ENCODE measurements at regions not wholly inside any gene's neighbourhood (a gene's known extent, or its start where the extent isn't known, plus 50 kb on each side); places are given as distances from the start of the nearest gene placed in this dataset.

DNA sequence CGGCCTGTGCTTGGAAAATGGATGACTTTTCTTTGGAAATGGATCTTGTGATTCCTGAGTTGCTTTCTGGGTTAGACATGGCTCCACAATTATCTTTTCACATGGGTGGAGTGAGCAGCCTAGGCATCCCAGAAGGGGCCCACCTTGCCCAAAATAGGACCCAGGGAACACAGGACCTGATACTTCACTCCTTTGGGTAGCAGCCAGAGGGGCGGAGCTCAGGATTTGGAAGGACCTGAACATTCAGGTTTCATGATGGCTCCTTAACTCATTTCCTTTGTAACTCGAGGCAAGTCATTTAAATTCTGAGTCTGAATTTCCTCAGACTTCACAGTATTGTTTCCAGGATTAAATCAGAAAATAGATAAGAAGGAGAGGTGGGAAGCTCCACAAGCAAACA is 178.3 kb upstream of the ZMIZ1 start:
- Histone ChIP-seq H3K9me3 (ENCODE audit: control insufficient read depth, insufficient read depth, low read length) (no peaks in the 10 kb centered on the region), H3K27ac (ENCODE audit: low read depth, low read length) (no peak overlapping the region), H3K9ac (ENCODE audit: low read depth, low read length) (no peak overlapping the region), H3K36me3 (ENCODE audit: control insufficient read depth, insufficient read depth, low read length) (no peaks in the 10 kb centered on the region), H3K4me1 (ENCODE audit: control insufficient read depth, insufficient read depth, low read length) (peaks cover 13% of the 10 kb centered on the region), H3K4me3 (ENCODE audit: low read depth, low read length) (no peak overlapping the region), H3K27me3 (ENCODE audit: control insufficient read depth, insufficient read depth, low read length) (no peaks in the 10 kb centered on the region)

DNA sequence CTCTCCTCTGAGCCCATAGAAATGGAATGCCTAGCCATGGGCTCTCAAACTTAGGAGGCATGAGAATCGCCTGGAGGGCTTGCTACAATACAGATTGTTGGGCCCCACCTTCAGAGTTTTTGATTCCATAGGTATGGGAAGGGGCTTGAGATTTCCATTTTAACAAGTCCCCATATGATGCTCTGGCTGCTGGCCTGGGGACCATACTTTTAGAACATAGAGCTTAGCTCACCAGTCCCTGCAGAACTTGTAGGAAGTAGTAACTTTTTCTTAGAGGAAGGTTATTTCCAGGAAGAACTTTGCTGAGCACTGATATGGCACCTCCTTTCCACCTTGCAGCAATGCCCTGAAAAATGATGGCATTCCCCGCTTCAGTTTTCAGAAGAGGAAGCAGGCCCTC is 177.0 kb upstream of the ZMIZ1 start:
- Histone ChIP-seq H3K9ac (ENCODE audit: low read depth, low read length) (no peak overlapping the region), H3K9me3 (ENCODE audit: control insufficient read depth, insufficient read depth, low read length) (no peaks in the 10 kb centered on the region), H3K27me3 (ENCODE audit: control insufficient read depth, insufficient read depth, low read length) (no peaks in the 10 kb centered on the region), H3K27ac (ENCODE audit: low read depth, low read length) (no peak overlapping the region), H3K4me3 (ENCODE audit: low read depth, low read length) (no peak overlapping the region), H3K4me1 (ENCODE audit: control insufficient read depth, insufficient read depth, low read length) (peaks cover 19% of the 10 kb centered on the region), H3K36me3 (ENCODE audit: control insufficient read depth, insufficient read depth, low read length) (no peaks in the 10 kb centered on the region)

DNA sequence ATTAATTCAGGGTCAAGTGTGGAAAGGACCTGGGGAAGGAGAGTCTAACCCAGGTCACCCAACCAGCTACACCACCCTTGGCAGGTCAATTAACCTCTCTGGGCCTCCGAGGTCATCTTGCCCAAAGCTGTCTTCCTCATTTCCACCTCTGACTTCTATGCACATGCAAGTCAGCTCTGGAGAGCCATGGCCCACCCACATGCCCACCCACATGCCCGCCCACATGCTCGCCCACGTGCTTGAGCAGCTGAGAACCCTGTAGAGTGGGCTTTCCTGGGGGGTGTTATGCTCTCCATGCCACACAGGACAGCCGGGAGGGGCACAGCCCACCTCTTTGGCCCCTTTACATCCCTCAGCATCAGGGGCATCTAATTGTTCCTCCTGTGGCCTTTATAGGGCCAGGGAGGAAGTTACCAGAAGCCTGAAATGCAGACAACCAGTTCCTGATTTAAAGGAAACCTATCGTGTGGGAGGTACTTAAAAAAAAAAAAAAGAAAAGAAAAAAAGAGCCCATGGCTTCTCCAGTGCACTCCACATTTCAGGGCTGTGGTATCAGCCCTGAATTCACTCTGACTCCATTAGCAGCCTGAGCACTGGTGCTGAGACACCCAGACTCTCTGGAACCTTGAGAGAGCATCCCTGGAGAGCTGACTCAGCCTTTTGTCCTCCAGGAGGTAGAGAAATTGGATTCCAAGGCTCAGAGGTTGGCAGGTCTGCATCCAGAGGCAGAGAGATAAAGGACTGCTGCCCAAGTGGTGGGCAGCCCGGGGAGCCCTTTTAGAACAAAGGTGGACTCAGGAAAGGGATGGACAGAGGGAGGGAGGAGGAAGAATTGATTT is 176.2 kb upstream of the ZMIZ1 start:
- Histone ChIP-seq H3K4me3 (ENCODE audit: low read depth, low read length) (no peak overlapping the region), H3K27me3 (ENCODE audit: control insufficient read depth, insufficient read depth, low read length) (no peaks in the 10 kb centered on the region), H3K4me1 (ENCODE audit: control insufficient read depth, insufficient read depth, low read length) (peaks cover 19% of the 10 kb centered on the region), H3K9ac (ENCODE audit: low read depth, low read length) (no peak overlapping the region), H3K9me3 (ENCODE audit: control insufficient read depth, insufficient read depth, low read length) (no peaks in the 10 kb centered on the region), H3K27ac (ENCODE audit: low read depth, low read length) (no peak overlapping the region), H3K36me3 (ENCODE audit: control insufficient read depth, insufficient read depth, low read length) (no peaks in the 10 kb centered on the region)

DNA sequence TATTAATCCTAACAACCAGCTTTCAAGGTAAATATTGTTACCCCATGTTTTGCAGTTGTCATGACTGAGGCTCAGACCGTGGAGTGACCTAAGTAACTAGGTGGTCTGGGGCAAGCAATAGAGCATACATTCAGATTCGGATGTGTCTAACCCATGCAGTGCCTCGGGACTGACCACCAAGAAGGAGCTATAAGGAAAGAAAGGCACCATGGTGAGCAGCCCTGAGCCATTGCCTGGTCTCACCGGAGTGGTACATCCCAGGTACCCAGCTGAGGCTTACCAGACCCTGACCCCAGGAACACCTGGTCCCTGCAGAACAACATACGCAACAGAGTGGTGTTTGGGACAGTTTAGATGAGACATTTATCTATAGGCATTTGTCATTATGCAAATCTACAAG is 175.5 kb upstream of the ZMIZ1 start:
- H3K27me3 ChIP-seq (ENCODE audit: control insufficient read depth, insufficient read depth, low read length): no peaks in the 10 kb centered on the region
- no peaks in the 10 kb centered on the region for H3K36me3 ChIP-seq (ENCODE audit: control insufficient read depth, insufficient read depth, low read length)
- no peaks in the 10 kb centered on the region for H3K9me3 ChIP-seq (ENCODE audit: control insufficient read depth, insufficient read depth, low read length)
- no peak overlapping the region for H3K4me3 ChIP-seq (ENCODE audit: low read depth, low read length)
- peaks cover 19% of the 10 kb centered on the region for H3K4me1 ChIP-seq (ENCODE audit: control insufficient read depth, insufficient read depth, low read length)
- H3K27ac ChIP-seq (ENCODE audit: low read depth, low read length): no peak overlapping the region
- H3K9ac ChIP-seq (ENCODE audit: low read depth, low read length): no peak overlapping the region

DNA sequence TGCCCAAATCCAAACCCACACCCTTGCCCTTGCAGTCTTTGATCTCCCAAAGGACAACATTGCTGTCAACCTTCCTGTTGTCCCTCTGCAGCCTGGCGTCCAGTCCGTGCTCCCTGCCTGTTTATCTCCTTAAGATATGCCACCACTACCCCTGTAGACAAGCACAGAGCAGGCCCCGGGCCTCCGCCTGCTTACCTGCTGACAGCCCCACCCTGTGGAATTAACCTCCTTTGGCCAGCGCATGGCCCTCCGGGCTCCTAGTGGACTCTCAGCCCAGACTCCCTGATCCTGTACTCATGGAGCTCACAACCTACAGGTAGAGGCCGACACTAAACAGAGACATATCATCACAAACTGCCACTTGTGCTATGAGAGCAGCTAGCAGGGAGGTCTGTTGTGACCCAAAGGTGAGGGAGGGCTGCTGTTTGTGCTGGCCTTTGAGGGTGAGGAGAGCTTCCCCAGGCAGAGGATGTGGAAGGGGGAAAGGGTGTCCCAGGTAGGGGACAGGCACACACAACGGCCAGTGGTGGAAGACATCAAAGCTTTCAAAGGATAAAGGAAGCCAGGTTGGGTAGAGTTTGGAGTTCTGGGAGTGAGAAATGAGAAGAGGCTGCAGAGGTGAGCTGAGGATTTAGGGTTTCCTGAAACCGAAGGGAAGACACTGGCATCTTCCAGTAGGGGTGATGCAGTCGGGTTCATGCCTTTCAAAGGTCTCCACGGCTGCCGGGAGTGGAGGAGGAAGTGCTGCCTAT is 174.5 kb upstream of the ZMIZ1 start:
- H3K4me1 ChIP-seq (ENCODE audit: control insufficient read depth, insufficient read depth, low read length): peaks cover 19% of the 10 kb centered on the region
- H3K27ac ChIP-seq (ENCODE audit: low read depth, low read length): no peak overlapping the region
- H3K9me3 ChIP-seq (ENCODE audit: control insufficient read depth, insufficient read depth, low read length): no peaks in the 10 kb centered on the region
- no peak overlapping the region for H3K9ac ChIP-seq (ENCODE audit: low read depth, low read length)
- no peaks in the 10 kb centered on the region for H3K36me3 ChIP-seq (ENCODE audit: control insufficient read depth, insufficient read depth, low read length)
- H3K4me3 ChIP-seq (ENCODE audit: low read depth, low read length): no peak overlapping the region
- H3K27me3 ChIP-seq (ENCODE audit: control insufficient read depth, insufficient read depth, low read length): no peaks in the 10 kb centered on the region

DNA sequence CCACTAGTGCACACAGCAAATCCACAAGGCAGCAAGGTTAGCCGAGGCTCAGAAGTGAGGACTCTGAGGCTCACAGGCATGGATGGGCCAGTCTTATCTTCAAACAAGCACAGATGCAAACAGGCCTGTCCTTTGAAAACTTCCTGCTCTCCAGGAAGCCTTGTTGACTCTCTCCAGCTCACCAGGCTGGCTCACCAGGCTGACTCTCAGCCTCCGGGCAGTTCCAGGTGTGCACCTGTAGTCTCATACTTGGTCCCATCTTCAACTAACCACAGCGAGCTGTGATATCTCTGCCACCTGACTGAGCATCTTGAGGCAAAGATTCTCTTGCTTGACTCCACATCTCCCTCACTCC is 173.9 kb upstream of the ZMIZ1 start:
- Histone ChIP-seq H3K4me3 (ENCODE audit: low read depth, low read length) (no peak overlapping the region), H3K36me3 (ENCODE audit: control insufficient read depth, insufficient read depth, low read length) (no peaks in the 10 kb centered on the region), H3K27ac (ENCODE audit: low read depth, low read length) (no peak overlapping the region), H3K4me1 (ENCODE audit: control insufficient read depth, insufficient read depth, low read length) (peaks cover 19% of the 10 kb centered on the region), H3K27me3 (ENCODE audit: control insufficient read depth, insufficient read depth, low read length) (no peaks in the 10 kb centered on the region), H3K9ac (ENCODE audit: low read depth, low read length) (no peak overlapping the region), H3K9me3 (ENCODE audit: control insufficient read depth, insufficient read depth, low read length) (no peaks in the 10 kb centered on the region)

DNA sequence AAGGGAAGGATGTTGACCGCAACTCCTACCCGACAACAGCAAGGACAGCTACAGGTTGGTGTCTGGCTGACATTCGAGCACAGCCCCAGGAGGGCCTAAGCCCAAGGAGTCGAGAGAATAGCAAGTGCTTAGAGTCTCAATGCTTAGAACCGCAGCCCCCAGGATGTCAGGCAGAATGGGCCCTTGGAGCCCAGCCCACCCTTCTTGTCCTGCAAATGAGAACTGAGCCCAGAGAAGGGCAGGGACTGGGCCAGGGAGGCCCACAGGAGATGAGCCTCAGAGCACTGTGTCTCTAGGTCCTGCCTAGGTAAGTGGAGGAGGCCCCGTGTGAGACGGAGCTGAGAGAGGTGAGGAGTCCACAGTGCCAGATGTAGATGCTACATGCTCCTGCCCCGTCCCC is 173.3 kb upstream of the ZMIZ1 start:
- H3K27ac ChIP-seq (ENCODE audit: low read depth, low read length): no peak overlapping the region
- H3K27me3 ChIP-seq (ENCODE audit: control insufficient read depth, insufficient read depth, low read length): no peaks in the 10 kb centered on the region
- H3K4me3 ChIP-seq (ENCODE audit: low read depth, low read length): no peak overlapping the region
- H3K9me3 ChIP-seq (ENCODE audit: control insufficient read depth, insufficient read depth, low read length): no peaks in the 10 kb centered on the region
- peaks cover 18% of the 10 kb centered on the region for H3K4me1 ChIP-seq (ENCODE audit: control insufficient read depth, insufficient read depth, low read length)
- H3K36me3 ChIP-seq (ENCODE audit: control insufficient read depth, insufficient read depth, low read length): no peaks in the 10 kb centered on the region
- H3K9ac ChIP-seq (ENCODE audit: low read depth, low read length): no peak overlapping the region

DNA sequence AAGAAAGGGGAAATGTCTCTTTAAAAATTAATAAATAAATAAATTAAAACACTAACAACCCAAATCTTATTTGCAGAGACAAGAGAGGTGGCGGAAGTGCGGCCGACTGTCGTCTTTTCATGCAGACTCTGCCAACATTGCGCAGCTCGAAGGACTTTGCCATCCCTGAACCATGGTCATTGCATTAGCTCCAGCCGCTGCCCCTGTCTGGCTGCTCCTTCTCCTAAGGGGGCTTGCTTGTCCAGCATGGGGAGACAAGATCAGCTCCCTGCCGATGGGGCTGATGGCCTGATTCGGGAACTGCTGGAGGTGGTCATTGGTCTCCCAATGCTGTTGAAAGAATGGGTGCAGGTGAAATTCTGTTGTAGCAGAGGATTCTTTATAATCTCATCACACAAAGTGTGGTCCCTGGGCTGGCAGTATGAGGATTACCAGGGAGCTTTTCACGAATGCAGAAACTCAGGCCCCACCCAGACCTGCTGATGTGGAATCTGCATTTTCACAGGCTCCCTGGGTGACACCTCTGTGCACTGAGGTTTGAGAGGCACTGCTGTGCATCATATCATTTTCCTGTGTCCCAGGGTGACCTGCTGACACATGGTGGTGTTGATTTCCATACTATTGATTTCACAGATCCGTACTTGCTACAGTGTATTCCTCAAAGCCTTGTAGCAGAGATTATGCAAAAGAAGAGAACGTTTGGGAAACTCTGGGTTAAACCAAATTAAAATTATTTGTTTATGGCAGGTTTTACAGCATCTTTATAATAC is 172.4 kb upstream of the ZMIZ1 start:
- no peak overlapping the region for H3K4me3 ChIP-seq (ENCODE audit: low read depth, low read length)

DNA sequence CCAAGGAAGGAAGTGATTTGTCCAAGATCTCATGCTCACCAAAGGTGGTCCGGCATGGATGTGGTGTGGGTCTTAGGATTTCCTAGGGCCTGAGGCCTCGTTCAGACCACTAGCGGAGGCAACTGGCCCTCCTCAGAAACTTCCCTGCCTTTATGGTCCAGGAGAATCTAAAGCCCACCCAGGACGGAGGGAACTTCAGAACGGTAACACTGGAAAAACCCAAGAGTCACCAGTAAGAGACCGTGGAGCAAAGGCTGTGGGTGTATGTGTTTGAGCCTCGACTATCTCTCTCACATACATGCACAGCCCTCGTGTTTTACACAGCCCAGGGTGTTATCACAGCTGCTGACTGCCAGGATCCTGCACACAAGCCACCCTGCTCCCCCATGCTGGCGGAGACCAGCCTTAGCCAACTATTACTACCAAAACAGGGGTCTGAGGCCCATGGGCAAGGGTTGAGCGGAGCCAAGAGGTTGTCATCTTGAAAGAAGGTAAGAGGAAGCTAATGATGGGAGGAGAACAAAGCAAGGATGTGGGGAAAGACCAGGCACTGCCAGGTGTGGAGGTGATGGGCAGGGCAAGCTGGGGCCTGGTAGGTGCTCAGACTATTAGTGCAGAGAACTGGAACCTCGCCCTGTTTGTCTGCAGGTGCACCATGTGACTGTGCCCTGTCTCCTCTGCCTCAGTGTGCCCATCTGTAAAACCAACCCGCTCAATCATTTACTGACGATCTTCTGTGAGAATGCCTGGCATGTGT is 170.2 kb upstream of the ZMIZ1 start:
- no peaks in the 10 kb centered on the region for H3K36me3 ChIP-seq (ENCODE audit: control insufficient read depth, insufficient read depth, low read length)
- H3K9ac ChIP-seq (ENCODE audit: low read depth, low read length): no peak overlapping the region
- no peak overlapping the region for H3K27ac ChIP-seq (ENCODE audit: low read depth, low read length)
- H3K4me3 ChIP-seq (ENCODE audit: low read depth, low read length): no peak overlapping the region
- no peaks in the 10 kb centered on the region for H3K27me3 ChIP-seq (ENCODE audit: control insufficient read depth, insufficient read depth, low read length)
- peaks cover 15% of the 10 kb centered on the region for H3K4me1 ChIP-seq (ENCODE audit: control insufficient read depth, insufficient read depth, low read length)
- no peaks in the 10 kb centered on the region for H3K9me3 ChIP-seq (ENCODE audit: control insufficient read depth, insufficient read depth, low read length)

More for the DNA sequence above, 172.4 kb upstream of the ZMIZ1 start:
- H3K4me1 ChIP-seq (ENCODE audit: control insufficient read depth, insufficient read depth, low read length): peaks cover 15% of the 10 kb centered on the region
- no peaks in the 10 kb centered on the region for H3K36me3 ChIP-seq (ENCODE audit: control insufficient read depth, insufficient read depth, low read length)
- no peaks in the 10 kb centered on the region for H3K9me3 ChIP-seq (ENCODE audit: control insufficient read depth, insufficient read depth, low read length)
- no peaks in the 10 kb centered on the region for H3K27me3 ChIP-seq (ENCODE audit: control insufficient read depth, insufficient read depth, low read length)
- H3K9ac ChIP-seq (ENCODE audit: low read depth, low read length): no peak overlapping the region
- no peak overlapping the region for H3K27ac ChIP-seq (ENCODE audit: low read depth, low read length)

DNA sequence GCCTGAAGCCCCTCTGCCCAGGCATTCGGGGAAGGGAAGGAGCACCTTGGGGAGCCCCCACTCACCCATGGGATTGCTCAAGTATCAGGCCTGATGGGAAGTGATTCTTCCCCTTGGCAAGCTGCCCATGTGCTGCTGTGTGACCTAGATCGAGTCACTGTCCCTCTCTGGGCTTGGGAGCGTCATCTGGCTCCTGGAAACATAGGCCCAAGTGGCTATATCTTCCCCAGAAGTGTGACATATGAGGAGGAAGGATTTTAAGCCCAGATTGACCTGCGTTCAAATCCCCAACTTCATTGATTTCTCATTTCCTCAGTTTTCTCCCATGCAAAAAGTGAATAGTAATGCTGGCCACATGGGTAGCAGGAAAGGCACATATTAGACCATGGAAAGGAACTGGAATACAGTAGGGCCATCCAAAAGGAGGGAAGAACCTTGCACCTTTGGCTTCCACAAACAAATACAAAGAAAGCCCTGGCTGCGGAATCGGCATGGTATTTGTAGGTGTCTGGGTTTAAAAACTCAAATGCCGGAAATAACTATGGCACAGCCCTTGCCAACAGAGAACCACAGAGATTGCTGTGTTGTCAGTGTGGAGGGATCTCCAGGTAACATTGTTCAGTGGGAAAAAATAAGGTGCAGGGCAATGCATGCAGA is 169.5 kb upstream of the ZMIZ1 start:
- H3K9me3 ChIP-seq (ENCODE audit: control insufficient read depth, insufficient read depth, low read length): no peaks in the 10 kb centered on the region
- no peaks in the 10 kb centered on the region for H3K27me3 ChIP-seq (ENCODE audit: control insufficient read depth, insufficient read depth, low read length)
- no peak overlapping the region for H3K9ac ChIP-seq (ENCODE audit: low read depth, low read length)
- no peak overlapping the region for H3K27ac ChIP-seq (ENCODE audit: low read depth, low read length)
- H3K4me3 ChIP-seq (ENCODE audit: low read depth, low read length): no peak overlapping the region
- H3K36me3 ChIP-seq (ENCODE audit: control insufficient read depth, insufficient read depth, low read length): no peaks in the 10 kb centered on the region
- H3K4me1 ChIP-seq (ENCODE audit: control insufficient read depth, insufficient read depth, low read length): peaks cover 15% of the 10 kb centered on the region
